Breast epithelium (tissue), 4 donors: ENCODE measurements at regions not wholly inside any gene's neighbourhood (a gene's known extent, or its start where the extent isn't known, plus 50 kb on each side); places are given as distances from the start of the nearest gene placed in this dataset.
A peak's percentile ranks its signal among the peaks of the same experiment; 100 is the strongest.
"Not testable (repeated sequence)": the region's sequence is repeated elsewhere in the genome, so short reads cannot be mapped to it uniquely, and the experiment has no call there.

Experiments
- DNase-seq, 2 donors: peaks; one replicate each; pipeline ENCODE4 v3.0.0-alpha.2; 2019; ENCODE audit warnings: low spot score in 2 of 2
- H3K27ac ChIP-seq, 2 donors: fragments of 200-600 bp; sonication (generic) in 1 of 2; one replicate each; pipeline ENCODE4 v1.5.1; 2016 to 2019; ENCODE audit warnings: mild to moderate bottlenecking in 1 of 2
- H3K27me3 ChIP-seq, 2 donors: fragments of 200-600 bp; sonication (generic) in 1 of 2; one replicate each; pipeline versions ENCODE4 v1.5.1 to v1.6.0; 2017 to 2019; ENCODE audit warnings: control low read depth in 1 of 2, mild to moderate bottlenecking in 1 of 2
- H3K36me3 ChIP-seq: fragments of 200-600 bp; one replicate; pipeline ENCODE4 v1.5.1; 2019
- H3K4me1 ChIP-seq, 2 donors: fragments of 200-600 bp; sonication (generic); one replicate each; pipeline ENCODE4 v1.5.1; 2016 to 2019; ENCODE audit warnings: control low read depth in 1 of 2
- H3K4me3 ChIP-seq, 3 donors: fragments of 200-600 bp; sonication (generic); 1 replicate in 2 of 3; 2 replicates in 1 of 3; pipeline ENCODE4 v1.5.1; 2016 to 2019; ENCODE audit warnings: mild to moderate bottlenecking in 3 of 3, moderate library complexity in 2 of 3
- H3K9me3 ChIP-seq, 2 donors: fragments of 200-600 bp; sonication (generic) in 1 of 2; one replicate each; pipeline ENCODE4 v1.5.1; 2016 to 2019; ENCODE audit warnings: control low read depth in 1 of 2
- intact Hi-C: fragments of 100-400 bp; cut with DNase I; formaldehyde crosslinking; loops from one replicate; pipeline ENCODE4 v1.15.1; 2023; ENCODE audit warnings: low total_unique reads

- H3K36me3 ChIP-seq, H3K27ac ChIP-seq, DNase-seq, H3K27me3 ChIP-seq, H3K4me1 ChIP-seq, H3K4me3 ChIP-seq, intact Hi-C loops, H3K9me3 ChIP-seq: not testable (repeated sequence)
Observed at GRCh38 chr5:21488828-21489227, 1364.3 kb downstream of the CDH12 start.

GRCh38 chr5:21485458-21486000 is 1367.6 kb downstream of the CDH12 start:
- intact Hi-C loops, H3K36me3 ChIP-seq, H3K27me3 ChIP-seq, H3K4me1 ChIP-seq, H3K27ac ChIP-seq, H3K4me3 ChIP-seq, H3K9me3 ChIP-seq: not testable (repeated sequence)
- DNase-seq: peak in 1 of 2 donors; percentile 60

GRCh38 chr5:21484498-21484889 is 1368.7 kb downstream of the CDH12 start:
- H3K4me3 ChIP-seq, H3K9me3 ChIP-seq, H3K4me1 ChIP-seq, H3K27me3 ChIP-seq, H3K36me3 ChIP-seq, intact Hi-C loops, H3K27ac ChIP-seq: not testable (repeated sequence)
- DNase-seq: peak in 1 of 2 donors; percentile 66

DNA sequence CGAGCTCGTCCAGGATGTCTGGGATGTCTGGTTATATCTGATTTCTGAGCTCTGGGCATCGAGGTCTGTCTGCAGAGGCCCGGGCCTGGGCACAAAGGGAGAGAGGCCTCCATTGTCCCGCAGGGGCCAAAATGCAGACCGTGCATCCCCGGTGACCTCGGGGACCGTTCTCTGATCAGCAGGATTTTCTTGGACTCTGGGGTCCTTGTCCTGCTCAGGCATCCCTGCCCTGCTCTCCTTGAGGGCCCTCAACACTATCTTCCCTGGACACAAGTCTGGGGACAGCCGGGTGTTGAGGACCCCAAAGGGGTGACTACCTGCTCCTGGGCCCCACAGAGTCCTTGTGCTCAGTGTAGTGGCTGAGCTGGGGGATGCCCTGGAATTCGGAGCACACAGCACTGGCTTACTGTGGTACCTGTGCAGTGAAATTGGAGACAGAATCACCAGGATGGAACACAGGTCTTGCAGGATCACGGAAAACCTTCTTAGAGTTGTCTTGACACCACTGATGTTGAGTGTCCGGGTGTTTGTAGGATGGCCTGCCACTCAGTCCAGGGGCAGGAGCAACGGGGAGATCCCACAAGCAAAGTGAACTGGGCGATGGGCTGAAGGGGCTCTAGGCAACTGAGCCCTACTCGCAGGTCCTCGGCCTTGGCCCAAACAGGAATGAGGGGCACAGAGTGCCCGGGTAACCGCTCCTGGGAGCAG is 1369.2 kb downstream of the CDH12 start:
- peak in 1 of 2 donors; percentile 57 for DNase-seq
- not testable (repeated sequence) for H3K27me3 ChIP-seq

DNA sequence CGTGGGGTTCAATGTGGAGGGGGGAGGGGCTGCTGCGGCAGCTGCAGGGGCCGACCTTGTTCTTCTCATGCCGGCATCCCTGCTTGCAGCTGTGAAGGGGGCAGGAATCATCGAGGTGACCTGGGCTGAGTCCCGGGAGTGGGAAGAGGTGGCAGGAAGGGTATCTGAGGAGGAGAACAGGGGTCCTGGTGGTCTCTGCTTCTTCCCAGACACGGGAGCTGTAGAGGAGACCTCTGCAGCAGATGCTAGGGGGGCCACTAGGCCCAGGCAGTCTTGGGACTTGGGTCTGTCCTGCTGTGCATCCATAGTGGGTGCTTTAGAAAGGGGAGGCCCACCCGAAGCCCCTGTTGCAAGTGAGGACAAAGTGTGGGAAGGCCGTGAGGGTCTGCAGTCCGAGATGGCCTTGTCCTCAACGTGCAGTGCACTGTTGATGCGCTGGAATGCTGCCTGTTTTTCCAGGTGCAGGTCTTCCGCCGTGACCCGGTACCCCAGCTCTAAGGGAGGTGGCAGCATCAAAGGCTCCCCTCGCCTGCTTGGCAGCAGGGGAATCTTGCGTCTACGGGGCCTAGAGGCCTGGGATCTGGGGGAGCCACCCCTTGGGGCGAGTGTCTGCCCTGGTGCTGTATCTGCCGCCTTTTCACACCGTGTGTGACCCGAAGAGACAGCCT is 1370.0 kb downstream of the CDH12 start:
- peak in 1 of 2 donors; percentile 56 for DNase-seq
- H3K36me3 ChIP-seq, intact Hi-C loops, H3K9me3 ChIP-seq, H3K4me1 ChIP-seq, H3K4me3 ChIP-seq, H3K27ac ChIP-seq, H3K27me3 ChIP-seq: not testable (repeated sequence)

More for the DNA sequence above, 1369.2 kb downstream of the CDH12 start:
- H3K9me3 ChIP-seq, intact Hi-C loops, H3K27ac ChIP-seq, H3K4me1 ChIP-seq, H3K36me3 ChIP-seq, H3K4me3 ChIP-seq: not testable (repeated sequence)

GRCh38 chr5:21482522-21482921 is 1370.6 kb downstream of the CDH12 start:
- H3K36me3 ChIP-seq, intact Hi-C loops, H3K27ac ChIP-seq, H3K4me1 ChIP-seq, H3K4me3 ChIP-seq, H3K27me3 ChIP-seq, H3K9me3 ChIP-seq: not testable (repeated sequence)
- peak in 1 of 2 donors; percentile 59 for DNase-seq

GRCh38 chr5:21481320-21482270 is 1371.5 kb downstream of the CDH12 start:
- intact Hi-C loops, H3K4me1 ChIP-seq, H3K9me3 ChIP-seq, H3K36me3 ChIP-seq, H3K4me3 ChIP-seq, H3K27me3 ChIP-seq, H3K27ac ChIP-seq: not testable (repeated sequence)
- peak in 1 of 2 donors; percentile 61 for DNase-seq

GRCh38 chr5:21480054-21480453 is 1373.1 kb downstream of the CDH12 start:
- intact Hi-C loops, H3K36me3 ChIP-seq: not testable (repeated sequence)

DNA sequence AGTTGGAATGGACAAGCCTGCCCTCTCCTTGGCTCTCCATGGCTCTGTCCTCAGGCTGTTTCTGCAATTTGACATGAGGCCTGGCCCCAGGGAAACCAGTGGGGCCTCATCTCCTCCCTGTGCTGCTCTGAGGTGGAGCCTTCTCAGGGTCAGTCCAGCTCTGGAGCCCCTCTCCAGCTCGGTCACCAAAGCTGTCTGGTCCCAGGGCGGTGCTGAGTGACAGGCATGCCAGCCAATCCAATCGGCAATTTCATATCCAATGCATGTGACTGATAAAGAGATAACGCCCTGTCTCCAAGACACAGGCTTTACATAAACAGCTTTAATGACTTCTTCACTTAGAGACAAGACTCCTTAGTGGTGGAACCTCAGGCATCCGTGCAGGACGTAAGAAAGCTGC is 1379.2 kb downstream of the CDH12 start:
- intact Hi-C loops, H3K4me3 ChIP-seq, DNase-seq, H3K36me3 ChIP-seq, H3K27me3 ChIP-seq, H3K4me1 ChIP-seq, H3K27ac ChIP-seq, H3K9me3 ChIP-seq: not testable (repeated sequence)

More at GRCh38 chr5:21480054-21480453, 1373.1 kb downstream of the CDH12 start:
- not testable (repeated sequence) for H3K9me3 ChIP-seq, DNase-seq, H3K27ac ChIP-seq, H3K4me3 ChIP-seq, H3K4me1 ChIP-seq, H3K27me3 ChIP-seq

DNA sequence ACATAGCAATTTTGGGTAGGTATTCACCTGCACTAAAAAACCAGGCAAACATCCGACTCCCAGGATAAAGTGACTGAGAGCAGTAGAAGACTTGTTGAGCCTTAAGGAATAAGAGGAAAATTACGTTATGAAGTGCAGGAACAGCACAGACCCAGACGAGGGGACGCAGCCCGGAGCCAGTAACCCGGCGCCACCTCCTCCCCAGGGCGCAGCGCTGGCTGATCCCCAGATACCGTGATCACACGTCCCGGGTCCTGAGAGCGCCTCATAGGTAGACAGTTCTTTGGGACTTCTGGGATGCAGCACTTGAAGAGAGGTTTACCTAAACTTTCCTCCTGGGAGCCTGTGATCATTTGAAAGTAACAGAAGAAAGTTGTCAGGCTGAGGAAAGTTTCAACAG is 1379.7 kb downstream of the CDH12 start:
- H3K27ac ChIP-seq, intact Hi-C loops, H3K36me3 ChIP-seq, H3K4me1 ChIP-seq, H3K9me3 ChIP-seq, DNase-seq, H3K27me3 ChIP-seq, H3K4me3 ChIP-seq: not testable (repeated sequence)

GRCh38 chr5:21471691-21472090 is 1381.5 kb downstream of the CDH12 start:
- H3K4me1 ChIP-seq, H3K9me3 ChIP-seq, intact Hi-C loops: not testable (repeated sequence)

DNA sequence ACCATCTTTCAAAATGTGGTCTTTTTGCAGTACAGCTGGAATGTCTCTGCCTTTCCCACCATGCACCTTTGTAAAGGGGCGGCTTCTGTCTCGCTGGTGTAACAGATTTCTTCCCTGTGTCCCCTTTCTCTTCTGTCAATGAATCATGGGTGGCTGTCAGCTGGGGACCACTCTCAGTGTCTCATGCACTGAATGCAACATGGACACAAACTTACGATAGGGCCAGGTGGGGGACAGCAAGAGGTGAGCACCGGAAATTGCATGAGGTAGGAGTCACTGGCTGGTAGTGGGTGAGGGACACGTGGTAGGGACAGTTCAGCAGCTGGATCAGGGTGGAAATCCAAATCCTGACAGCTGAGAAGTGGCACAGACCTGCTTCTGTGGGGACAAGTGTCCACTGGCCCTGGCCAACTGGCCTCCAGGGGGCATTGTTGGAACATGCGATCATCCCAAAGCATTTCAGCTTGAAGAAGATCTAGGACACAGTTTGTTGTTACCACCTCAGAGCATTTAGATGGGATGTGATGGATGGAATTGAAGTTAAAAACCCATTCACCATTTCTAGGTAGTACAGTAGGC is 1383.5 kb downstream of the CDH12 start:
- H3K27me3 ChIP-seq, H3K4me1 ChIP-seq, H3K4me3 ChIP-seq, H3K27ac ChIP-seq, H3K9me3 ChIP-seq, DNase-seq, intact Hi-C loops, H3K36me3 ChIP-seq: not testable (repeated sequence)

More at GRCh38 chr5:21471691-21472090, 1381.5 kb downstream of the CDH12 start:
- not testable (repeated sequence) for H3K4me3 ChIP-seq, H3K27ac ChIP-seq, H3K27me3 ChIP-seq, H3K36me3 ChIP-seq, DNase-seq
